Testis (tissue), 2 donors: ENCODE measurements at regions not wholly inside any gene's neighbourhood (a gene's known extent, or its start where the extent isn't known, plus 50 kb on each side); places are given as distances from the start of the nearest gene placed in this dataset.

ENCODE experiments used
- DNase-seq: peaks from one replicate; pipeline ENCODE4 v3.0.0-alpha.2; 2019
- H3K27ac ChIP-seq, 2 donors: fragments of 200-600 bp; sonication (generic); one replicate each; pipeline ENCODE4 v1.5.1; 2019
- H3K27me3 ChIP-seq: fragments of 200-600 bp; sonication (generic); one replicate; pipeline ENCODE4 v1.5.1; 2019
- H3K36me3 ChIP-seq: fragments of 200-600 bp; sonication (generic); one replicate; pipeline ENCODE4 v1.5.1; 2017; ENCODE audit warnings: low read depth; ENCODE audit errors: missing control alignments
- H3K4me1 ChIP-seq: fragments of 200-600 bp; sonication (generic); one replicate; pipeline ENCODE4 v1.5.1; 2019
- H3K4me3 ChIP-seq, 2 donors: fragments of 200-600 bp; sonication (generic); one replicate each; pipeline ENCODE4 v1.5.1; 2017 to 2019
- H3K9me3 ChIP-seq: fragments of 200-600 bp; sonication (generic); one replicate; pipeline ENCODE4 v1.5.1; 2017
- CTCF ChIP-seq, 3 experiments: fragments of 450-650 bp in 2 of 3; fragments of 200-600 bp in 1 of 3; sonication (generic) in 1 of 3; IDR thresholded peaks; one replicate each; pipeline ENCODE4 v1.5.1; 2016 to 2019; ENCODE audit warnings: antibody characterized with exemption in 3 of 3, mild to moderate bottlenecking in 2 of 3, moderate library complexity in 1 of 3
- POLR2A ChIP-seq: fragments of 450-650 bp; IDR thresholded peaks from one replicate; pipeline ENCODE4 v1.6.1; 2017; ENCODE audit warnings: antibody characterized with exemption, mild to moderate bottlenecking, moderate library complexity
- WGBS, 2 donors: methylation state at CpG; one replicate each; pipeline ENCODE4 v1.1.5; 2018; 5-methylcytosine and 5-hydroxymethylcytosine counted together
- intact Hi-C: fragments of 100-400 bp; cut with DNase I; formaldehyde crosslinking; loops from one replicate; pipeline ENCODE4 v1.15.1; 2023; ENCODE audit warnings: low total_unique reads

GRCh38 chr14:104361101-104361591 lies 218.4 kb upstream of the C14orf180 start:
- Histone ChIP-seq H3K4me3 (no peak overlapping the region), H3K27ac (no peak overlapping the region), H3K27me3 (no peaks in the 10 kb centered on the region), H3K36me3 (no peaks in the 10 kb centered on the region), H3K9me3 (no peaks in the 10 kb centered on the region), H3K4me1 (no peaks in the 10 kb centered on the region)
- no peak for DNase-seq
- WGBS, 2 donors, result 61 to 76% methylated on average over 10 to 14 of the region's 14 CpGs
- TF ChIP-seq CTCF (IDR thresholded peaks at IDR 0.05), result no peak
- TF ChIP-seq POLR2A, result no peak
- intact Hi-C loops, result no loop called here

- Histone ChIP-seq H3K4me3 (no peak overlapping the region), H3K9me3 (no peaks in the 10 kb centered on the region), H3K36me3 (no peaks in the 10 kb centered on the region), H3K27ac (no peak overlapping the region), H3K27me3 (no peaks in the 10 kb centered on the region), H3K4me1 (no peaks in the 10 kb centered on the region)
- 64 to 66% methylated on average over 10 to 20 of the region's 20 CpGs for WGBS, 2 donors
- TF ChIP-seq CTCF (IDR thresholded peaks at IDR 0.05) (no peak), POLR2A (no peak)
- no peak for DNase-seq
- intact Hi-C loops, result no loop called here
These were observed 217.5 kb upstream of the C14orf180 start for GRCh38 chr14:104361921-104362681.

- no peaks in the 10 kb centered on the region for H3K4me1 ChIP-seq
- no peaks in the 10 kb centered on the region for H3K27me3 ChIP-seq
- H3K27ac ChIP-seq, result no peak overlapping the region
- H3K9me3 ChIP-seq, result no peaks in the 10 kb centered on the region
- no peaks in the 10 kb centered on the region for H3K36me3 ChIP-seq
- no peak overlapping the region for H3K4me3 ChIP-seq
- intact Hi-C loops, result no loop called here
- DNase-seq, result no peak
- no peak for TF ChIP-seq POLR2A
- TF ChIP-seq CTCF (IDR thresholded peaks at IDR 0.05), result no peak
- WGBS, 2 donors, result 93 to 96% methylated on average over 7 to 19 of the region's 19 CpGs
These were observed 216.6 kb upstream of the C14orf180 start for GRCh38 chr14:104362761-104363605.

GRCh38 chr14:104363891-104364760 lies 215.4 kb upstream of the C14orf180 start:
- H3K9me3 ChIP-seq, result no peaks in the 10 kb centered on the region
- H3K27ac ChIP-seq, result no peak overlapping the region
- no peaks in the 10 kb centered on the region for H3K27me3 ChIP-seq
- no peak for DNase-seq
- H3K36me3 ChIP-seq, result no peaks in the 10 kb centered on the region
- TF ChIP-seq CTCF (IDR thresholded peaks at IDR 0.05), result no peak
- no peak for TF ChIP-seq POLR2A
- H3K4me1 ChIP-seq, result no peaks in the 10 kb centered on the region
- no peak overlapping the region for H3K4me3 ChIP-seq
- intact Hi-C loops, result no loop called here
- WGBS, 2 donors, result 87 to 89% methylated on average over 9 to 20 of the region's 20 CpGs
